HCT116 (cell line): ENCODE measurements at regions not wholly inside any gene's neighbourhood (a gene's known extent, or its start where the extent isn't known, plus 50 kb on each side); places are given as distances from the start of the nearest gene placed in this dataset.

Source experiments
- EZH2 ChIP-seq: fragments of 200-600 bp; sonication (generic); IDR thresholded peaks from 2 replicates; pipeline ENCODE4 v1.6.1; 2017; ENCODE audit warnings: antibody characterized with exemption, mixed run types
- JUND ChIP-seq: IDR thresholded peaks from 2 replicates; pipeline ENCODE4 v1.6.1; 2012
- POLR2A ChIP-seq: IDR thresholded peaks from 2 replicates; pipeline ENCODE4 v1.7.0; 2011; ENCODE audit warnings: borderline replicate concordance; ENCODE audit not compliant: insufficient read depth, insufficient read length; ENCODE audit errors: extremely low read depth
- POLR2AphosphoS5 ChIP-seq: IDR thresholded peaks from 2 replicates; pipeline ENCODE4 v1.6.1; 2011; ENCODE audit warnings: mild to moderate bottlenecking, low read depth, low read length, moderate library complexity
- RAD21 ChIP-seq: IDR thresholded peaks from 2 replicates; pipeline ENCODE4 v1.6.1; 2012; ENCODE audit warnings: low read depth, mild to moderate bottlenecking
- SP1 ChIP-seq: IDR thresholded peaks from 2 replicates; pipeline ENCODE4 v1.6.1; 2012; ENCODE audit warnings: low read depth
- SRF ChIP-seq: IDR thresholded peaks from 2 replicates; pipeline ENCODE4 v1.6.1; 2012; ENCODE audit warnings: low read depth
- ZNF274 ChIP-seq: fragments of 200-500 bp; sonication (Bioruptor generic); IDR thresholded peaks from 2 replicates; pipeline ENCODE4 v1.6.1; 2014; ENCODE audit warnings: mild to moderate bottlenecking, low read depth, low read length, inconsistent platforms
- TF ChIP-seq, protein P1 (sequence below), 3 experiments: fragments of 200-600 bp in 1 of 3; sonication (generic) in 1 of 3; IDR thresholded peaks in 2 of 3; conservative IDR thresholded peaks in 1 of 3; 2 replicates each; pipeline ENCODE4 v1.5.1; 2012 to 2017; ENCODE audit warnings: low read depth in 2 of 3, low read length in 2 of 3, antibody characterized with exemption in 1 of 3, borderline replicate concordance in 1 of 3, control low read depth in 1 of 3, mild to moderate bottlenecking in 1 of 3, mixed read lengths in 1 of 3, mixed run types in 1 of 3, moderate library complexity in 1 of 3; ENCODE audit not compliant: insufficient read depth in 1 of 3
- TF ChIP-seq, protein P2 (sequence below): IDR thresholded peaks from 2 replicates; pipeline ENCODE4 v1.6.1; 2012; ENCODE audit warnings: low read depth
- TF ChIP-seq, protein P3 (sequence below): IDR thresholded peaks from 2 replicates; pipeline ENCODE4 v1.6.1; 2011; ENCODE audit warnings: mild to moderate bottlenecking, low read length, moderate library complexity; ENCODE audit not compliant: insufficient replicate concordance; ENCODE audit errors: extremely low read depth

- TF ChIP-seq POLR2A (no peak), JUND (no peak), SP1 (no peak), POLR2AphosphoS5 (no peak), ZNF274 (no peak), EZH2 (no peak), RAD21 (no peak), SRF (no peak)
- TF ChIP-seq, protein P1, sequence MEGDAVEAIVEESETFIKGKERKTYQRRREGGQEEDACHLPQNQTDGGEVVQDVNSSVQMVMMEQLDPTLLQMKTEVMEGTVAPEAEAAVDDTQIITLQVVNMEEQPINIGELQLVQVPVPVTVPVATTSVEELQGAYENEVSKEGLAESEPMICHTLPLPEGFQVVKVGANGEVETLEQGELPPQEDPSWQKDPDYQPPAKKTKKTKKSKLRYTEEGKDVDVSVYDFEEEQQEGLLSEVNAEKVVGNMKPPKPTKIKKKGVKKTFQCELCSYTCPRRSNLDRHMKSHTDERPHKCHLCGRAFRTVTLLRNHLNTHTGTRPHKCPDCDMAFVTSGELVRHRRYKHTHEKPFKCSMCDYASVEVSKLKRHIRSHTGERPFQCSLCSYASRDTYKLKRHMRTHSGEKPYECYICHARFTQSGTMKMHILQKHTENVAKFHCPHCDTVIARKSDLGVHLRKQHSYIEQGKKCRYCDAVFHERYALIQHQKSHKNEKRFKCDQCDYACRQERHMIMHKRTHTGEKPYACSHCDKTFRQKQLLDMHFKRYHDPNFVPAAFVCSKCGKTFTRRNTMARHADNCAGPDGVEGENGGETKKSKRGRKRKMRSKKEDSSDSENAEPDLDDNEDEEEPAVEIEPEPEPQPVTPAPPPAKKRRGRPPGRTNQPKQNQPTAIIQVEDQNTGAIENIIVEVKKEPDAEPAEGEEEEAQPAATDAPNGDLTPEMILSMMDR (IDR thresholded peaks at IDR 0.05 in 2 of 3, conservative IDR thresholded peaks at IDR 0.05 in 1 of 3; ENCODE audit: borderline replicate concordance in 1 of 3, insufficient read depth in 1 of 3, low read depth in 2 of 3, low read length in 2 of 3) = no peak
- TF ChIP-seq, protein P2, sequence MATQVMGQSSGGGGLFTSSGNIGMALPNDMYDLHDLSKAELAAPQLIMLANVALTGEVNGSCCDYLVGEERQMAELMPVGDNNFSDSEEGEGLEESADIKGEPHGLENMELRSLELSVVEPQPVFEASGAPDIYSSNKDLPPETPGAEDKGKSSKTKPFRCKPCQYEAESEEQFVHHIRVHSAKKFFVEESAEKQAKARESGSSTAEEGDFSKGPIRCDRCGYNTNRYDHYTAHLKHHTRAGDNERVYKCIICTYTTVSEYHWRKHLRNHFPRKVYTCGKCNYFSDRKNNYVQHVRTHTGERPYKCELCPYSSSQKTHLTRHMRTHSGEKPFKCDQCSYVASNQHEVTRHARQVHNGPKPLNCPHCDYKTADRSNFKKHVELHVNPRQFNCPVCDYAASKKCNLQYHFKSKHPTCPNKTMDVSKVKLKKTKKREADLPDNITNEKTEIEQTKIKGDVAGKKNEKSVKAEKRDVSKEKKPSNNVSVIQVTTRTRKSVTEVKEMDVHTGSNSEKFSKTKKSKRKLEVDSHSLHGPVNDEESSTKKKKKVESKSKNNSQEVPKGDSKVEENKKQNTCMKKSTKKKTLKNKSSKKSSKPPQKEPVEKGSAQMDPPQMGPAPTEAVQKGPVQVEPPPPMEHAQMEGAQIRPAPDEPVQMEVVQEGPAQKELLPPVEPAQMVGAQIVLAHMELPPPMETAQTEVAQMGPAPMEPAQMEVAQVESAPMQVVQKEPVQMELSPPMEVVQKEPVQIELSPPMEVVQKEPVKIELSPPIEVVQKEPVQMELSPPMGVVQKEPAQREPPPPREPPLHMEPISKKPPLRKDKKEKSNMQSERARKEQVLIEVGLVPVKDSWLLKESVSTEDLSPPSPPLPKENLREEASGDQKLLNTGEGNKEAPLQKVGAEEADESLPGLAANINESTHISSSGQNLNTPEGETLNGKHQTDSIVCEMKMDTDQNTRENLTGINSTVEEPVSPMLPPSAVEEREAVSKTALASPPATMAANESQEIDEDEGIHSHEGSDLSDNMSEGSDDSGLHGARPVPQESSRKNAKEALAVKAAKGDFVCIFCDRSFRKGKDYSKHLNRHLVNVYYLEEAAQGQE = no peak
- TF ChIP-seq, protein P3, sequence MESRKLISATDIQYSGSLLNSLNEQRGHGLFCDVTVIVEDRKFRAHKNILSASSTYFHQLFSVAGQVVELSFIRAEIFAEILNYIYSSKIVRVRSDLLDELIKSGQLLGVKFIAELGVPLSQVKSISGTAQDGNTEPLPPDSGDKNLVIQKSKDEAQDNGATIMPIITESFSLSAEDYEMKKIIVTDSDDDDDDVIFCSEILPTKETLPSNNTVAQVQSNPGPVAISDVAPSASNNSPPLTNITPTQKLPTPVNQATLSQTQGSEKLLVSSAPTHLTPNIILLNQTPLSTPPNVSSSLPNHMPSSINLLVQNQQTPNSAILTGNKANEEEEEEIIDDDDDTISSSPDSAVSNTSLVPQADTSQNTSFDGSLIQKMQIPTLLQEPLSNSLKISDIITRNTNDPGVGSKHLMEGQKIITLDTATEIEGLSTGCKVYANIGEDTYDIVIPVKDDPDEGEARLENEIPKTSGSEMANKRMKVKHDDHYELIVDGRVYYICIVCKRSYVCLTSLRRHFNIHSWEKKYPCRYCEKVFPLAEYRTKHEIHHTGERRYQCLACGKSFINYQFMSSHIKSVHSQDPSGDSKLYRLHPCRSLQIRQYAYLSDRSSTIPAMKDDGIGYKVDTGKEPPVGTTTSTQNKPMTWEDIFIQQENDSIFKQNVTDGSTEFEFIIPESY = no peak
These were observed 83.9 kb upstream of the FGFR2 start for GRCh38 chr10:121681997-121682687.
